ENCODE measurements at regions not wholly inside any gene's neighbourhood (a gene's known extent, or its start where the extent isn't known, plus 50 kb on each side); places are given as distances from the start of the nearest gene placed in this dataset.
"Not testable (repeated sequence)": the region's sequence is repeated elsewhere in the genome, so short reads cannot be mapped to it uniquely, and the experiment has no call there.

DNA sequence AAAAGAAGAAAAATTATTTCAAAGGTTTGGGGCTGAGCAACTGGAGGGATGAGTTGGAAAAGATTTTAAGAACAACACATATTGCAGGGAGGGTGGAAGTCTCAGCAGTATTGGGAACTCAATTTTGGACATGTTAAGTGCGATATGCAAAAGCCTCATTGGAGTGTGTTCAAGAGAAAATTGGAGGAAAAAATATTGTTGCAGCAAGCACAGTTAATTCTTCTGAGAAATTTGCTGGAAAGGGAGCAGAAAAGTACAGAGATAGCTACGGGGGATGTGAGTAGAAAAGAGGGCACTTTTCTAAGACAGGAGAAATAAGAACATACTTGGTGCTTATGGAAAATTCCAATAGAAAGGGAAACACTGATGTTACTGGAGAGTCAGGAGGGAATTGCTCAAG, 59.8 kb upstream of the MAGI2 start:
- Histone ChIP-seq H3K4me1 (no peaks in the 10 kb centered on the region), H3K9me3 (no peaks in the 10 kb centered on the region), H3K36me3 (no peaks in the 10 kb centered on the region), H3K4me3 (no peak overlapping the region), H3K27ac (no peak overlapping the region), H3K27me3 (no peaks in the 10 kb centered on the region)
- intact Hi-C loops (cut with DNase I; ENCODE audit: low total_unique reads) = no loop called here
- no peak for DNase-seq
- TF ChIP-seq, protein P1, sequence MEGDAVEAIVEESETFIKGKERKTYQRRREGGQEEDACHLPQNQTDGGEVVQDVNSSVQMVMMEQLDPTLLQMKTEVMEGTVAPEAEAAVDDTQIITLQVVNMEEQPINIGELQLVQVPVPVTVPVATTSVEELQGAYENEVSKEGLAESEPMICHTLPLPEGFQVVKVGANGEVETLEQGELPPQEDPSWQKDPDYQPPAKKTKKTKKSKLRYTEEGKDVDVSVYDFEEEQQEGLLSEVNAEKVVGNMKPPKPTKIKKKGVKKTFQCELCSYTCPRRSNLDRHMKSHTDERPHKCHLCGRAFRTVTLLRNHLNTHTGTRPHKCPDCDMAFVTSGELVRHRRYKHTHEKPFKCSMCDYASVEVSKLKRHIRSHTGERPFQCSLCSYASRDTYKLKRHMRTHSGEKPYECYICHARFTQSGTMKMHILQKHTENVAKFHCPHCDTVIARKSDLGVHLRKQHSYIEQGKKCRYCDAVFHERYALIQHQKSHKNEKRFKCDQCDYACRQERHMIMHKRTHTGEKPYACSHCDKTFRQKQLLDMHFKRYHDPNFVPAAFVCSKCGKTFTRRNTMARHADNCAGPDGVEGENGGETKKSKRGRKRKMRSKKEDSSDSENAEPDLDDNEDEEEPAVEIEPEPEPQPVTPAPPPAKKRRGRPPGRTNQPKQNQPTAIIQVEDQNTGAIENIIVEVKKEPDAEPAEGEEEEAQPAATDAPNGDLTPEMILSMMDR (IDR thresholded peaks at IDR 0.05) = no peak
- no peak for TF ChIP-seq POLR2A (IDR thresholded peaks at IDR 0.05)

DNA sequence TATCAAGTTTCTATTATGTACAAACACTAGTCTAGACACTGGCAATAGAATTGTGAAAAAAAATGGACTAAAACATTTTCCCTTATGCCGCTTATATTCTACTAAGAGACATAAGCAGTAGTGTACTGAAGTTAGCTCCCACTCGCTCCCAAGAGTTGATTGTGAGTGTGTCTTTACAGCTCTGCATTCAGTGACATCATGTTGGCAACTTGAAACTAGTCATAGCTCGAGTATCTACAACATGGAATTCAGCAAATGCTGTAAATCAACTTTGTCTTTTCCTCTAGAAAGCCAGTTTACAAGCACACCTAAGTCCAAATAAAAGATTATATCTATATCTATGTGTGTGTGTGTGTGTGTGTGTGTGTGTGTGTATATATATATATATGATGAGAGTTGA, 58.8 kb upstream of the MAGI2 start:
- Histone ChIP-seq H3K27me3 (no peaks in the 10 kb centered on the region), H3K4me3 (no peak overlapping the region), H3K9me3 (no peaks in the 10 kb centered on the region), H3K36me3 (no peaks in the 10 kb centered on the region), H3K27ac (no peak overlapping the region), H3K4me1 (no peaks in the 10 kb centered on the region)
- DNase-seq = no peak
- intact Hi-C loops (cut with DNase I; ENCODE audit: low total_unique reads) = no loop called here
- TF ChIP-seq, protein P1 (IDR thresholded peaks at IDR 0.05) = no peak
- no peak for TF ChIP-seq POLR2A (IDR thresholded peaks at IDR 0.05)

DNA sequence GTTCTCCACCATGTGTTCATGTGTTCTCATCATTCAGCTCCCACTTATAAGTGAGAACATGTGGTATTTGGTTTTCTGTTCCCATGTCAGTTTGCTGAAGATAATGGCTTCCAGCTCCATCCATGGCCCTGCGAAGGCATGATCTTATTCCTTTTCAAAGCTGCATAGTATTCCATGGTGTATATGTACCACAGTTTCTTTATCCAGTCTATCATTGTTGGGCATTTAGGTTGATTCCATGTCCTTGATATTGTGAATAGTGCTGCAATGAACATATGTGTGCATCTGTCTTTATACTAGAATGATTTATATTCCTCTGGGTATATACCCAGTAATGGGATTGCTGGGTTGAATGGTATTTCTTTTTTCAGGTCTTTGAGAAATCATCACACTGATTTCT, 57.6 kb upstream of the MAGI2 start:
- H3K27ac ChIP-seq; intact Hi-C loops (cut with DNase I; ENCODE audit: low total_unique reads); H3K27me3 ChIP-seq: not testable (repeated sequence)

GRCh38 chr7:79507131-79507530, 53.7 kb upstream of the MAGI2 start:
- no peak for DNase-seq
- Histone ChIP-seq H3K27ac (no peak overlapping the region), H3K36me3 (no peaks in the 10 kb centered on the region), H3K27me3 (no peaks in the 10 kb centered on the region), H3K4me3 (no peak overlapping the region), H3K4me1 (no peaks in the 10 kb centered on the region), H3K9me3 (no peaks in the 10 kb centered on the region)
- no peak for TF ChIP-seq POLR2A (IDR thresholded peaks at IDR 0.05)
- TF ChIP-seq, protein P1 (IDR thresholded peaks at IDR 0.05) = no peak
- intact Hi-C loops (cut with DNase I; ENCODE audit: low total_unique reads) = no loop called here

More for the DNA sequence above, 57.6 kb upstream of the MAGI2 start:
- H3K9me3 ChIP-seq, H3K4me3 ChIP-seq, DNase-seq, H3K36me3 ChIP-seq, H3K4me1 ChIP-seq: not testable (repeated sequence)

DNA sequence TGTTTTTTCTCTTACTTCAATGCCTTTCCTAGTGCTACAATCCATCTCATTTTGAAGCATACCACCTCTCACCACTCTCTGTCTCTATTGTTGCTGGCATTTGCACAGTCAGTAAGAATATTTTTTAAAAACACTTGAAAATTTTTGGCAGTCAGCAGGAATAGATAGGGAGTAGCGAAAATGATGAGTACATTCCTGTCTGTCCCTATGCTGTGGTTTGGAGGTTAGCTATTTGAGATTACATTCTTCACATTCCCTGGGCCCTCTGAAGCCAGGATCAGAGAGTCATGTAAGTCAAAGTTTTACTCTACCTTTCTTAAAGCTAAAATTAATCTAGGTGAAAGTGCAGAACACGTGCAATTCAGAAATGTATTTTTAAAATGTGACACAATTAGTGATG, 53.0 kb upstream of the MAGI2 start:
- H3K4me1 ChIP-seq = no peaks in the 10 kb centered on the region
- DNase-seq = no peak
- intact Hi-C loops (cut with DNase I; ENCODE audit: low total_unique reads) = no loop called here
- TF ChIP-seq, protein P1 (IDR thresholded peaks at IDR 0.05) = no peak
- TF ChIP-seq POLR2A (IDR thresholded peaks at IDR 0.05) = no peak
- H3K36me3 ChIP-seq = no peaks in the 10 kb centered on the region
- H3K4me3 ChIP-seq = no peak overlapping the region
- no peak overlapping the region for H3K27ac ChIP-seq
- H3K9me3 ChIP-seq = no peaks in the 10 kb centered on the region
- no peaks in the 10 kb centered on the region for H3K27me3 ChIP-seq

Measured in uterus (tissue), 3 donors.